ENCODE measurements at regions not wholly inside any gene's neighbourhood (a gene's known extent, or its start where the extent isn't known, plus 50 kb on each side); places are given as distances from the start of the nearest gene placed in this dataset.

DNA sequence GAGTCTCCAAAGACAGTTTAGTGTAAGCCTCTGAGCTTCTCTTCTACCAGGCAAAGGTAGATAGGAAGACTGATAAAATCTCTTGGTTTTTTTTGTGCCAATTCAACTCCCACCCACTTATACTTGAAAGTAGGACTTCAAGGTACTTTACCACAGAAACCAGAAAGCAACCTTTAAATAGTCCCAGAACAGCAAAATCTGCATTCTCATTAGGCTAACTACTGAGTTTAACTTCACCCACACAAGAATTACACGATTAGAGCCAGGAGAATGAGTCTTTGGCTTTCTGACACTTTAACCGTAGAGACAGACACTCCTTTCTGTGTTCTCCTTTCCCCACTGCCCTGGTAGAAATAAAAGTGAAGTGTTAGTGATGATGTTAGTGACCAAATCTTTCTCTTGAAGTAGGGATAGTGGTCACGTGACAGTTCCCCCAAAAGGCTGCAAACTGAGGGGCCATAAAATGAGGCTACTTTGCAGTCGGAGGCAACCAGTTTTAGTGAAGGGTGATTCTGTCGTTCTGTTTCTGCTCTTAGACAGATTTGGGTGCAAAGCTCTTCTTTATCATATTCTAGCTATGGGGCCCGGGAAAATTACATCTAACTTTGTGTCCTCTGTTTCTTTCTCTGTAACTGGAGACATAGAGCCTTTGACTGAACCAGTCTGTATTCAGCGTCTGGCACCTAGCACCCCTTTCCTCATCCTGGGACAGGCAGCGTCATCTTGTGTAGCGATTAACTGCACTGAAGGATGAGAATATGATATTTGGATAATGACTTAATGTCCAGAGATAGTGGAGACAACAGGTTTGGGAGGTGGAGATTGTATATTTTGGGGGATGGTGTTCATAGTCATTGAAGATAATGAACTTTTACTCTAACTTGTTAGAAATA, 206.4 kb upstream of the CITED2 start:
- Histone ChIP-seq H3K9me3 (replicated peaks; ENCODE audit: control insufficient read depth, low read depth, low read length) (no peaks in the 10 kb centered on the region), H3K27ac (ENCODE audit: low read length) (no peak overlapping the region), H3K27me3 (ENCODE audit: control insufficient read depth, insufficient read depth, low read length) (no peaks in the 10 kb centered on the region), H3K4me3 (ENCODE audit: low read length) (no peak overlapping the region), H3K4me1 (ENCODE audit: control insufficient read depth, insufficient read depth, low read length) (peaks cover 10% of the 10 kb centered on the region), H3K36me3 (ENCODE audit: control insufficient read depth, insufficient read depth, low read length) (no peaks in the 10 kb centered on the region)
- no peak for DNase-seq
- 52% methylated on average over 3 of the region's 9 CpGs for WGBS (ENCODE audit: insufficient coverage)

DNA sequence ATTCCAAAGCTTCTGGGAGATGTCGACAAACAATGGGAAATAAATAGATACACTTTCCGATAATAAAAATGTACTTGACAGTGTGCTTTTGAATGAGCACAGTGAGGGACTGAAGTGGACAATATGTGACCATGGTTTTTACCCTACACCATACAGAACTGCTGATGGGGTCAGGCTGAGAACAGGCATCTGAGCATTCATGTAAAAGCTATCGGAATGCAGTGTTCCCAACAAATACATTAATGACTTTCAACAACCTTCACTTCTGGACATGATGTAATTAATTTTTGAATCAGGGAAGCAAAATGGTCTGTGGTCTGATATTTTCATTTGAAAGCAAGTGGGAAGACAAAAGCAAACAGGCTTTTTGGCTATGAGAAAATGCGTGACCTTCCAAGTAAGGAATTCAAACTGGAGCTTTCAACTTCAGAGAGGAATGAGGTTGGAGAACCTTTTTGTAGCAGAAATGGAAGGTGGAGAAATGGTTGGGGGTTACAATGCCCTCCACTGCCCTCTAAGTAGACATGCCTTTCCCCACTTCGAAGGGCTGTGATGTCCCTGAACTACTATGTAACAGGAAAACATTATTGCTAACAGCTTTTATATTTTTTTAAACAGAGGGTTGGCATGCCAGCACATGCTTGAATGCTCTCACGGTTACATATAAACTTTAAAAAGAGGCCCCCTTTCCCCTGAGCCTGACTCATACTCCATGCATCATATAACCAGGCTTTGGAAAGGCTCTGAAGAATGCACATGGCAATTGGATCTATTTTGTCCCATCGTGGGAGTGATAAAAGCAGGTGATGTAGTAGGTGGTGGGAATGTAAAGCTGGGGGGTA, 203.5 kb upstream of the CITED2 start:
- no peaks in the 10 kb centered on the region for H3K9me3 ChIP-seq (replicated peaks; ENCODE audit: control insufficient read depth, low read depth, low read length)
- WGBS (ENCODE audit: insufficient coverage): 23% methylated on average over 2 of the region's 7 CpGs
- H3K27me3 ChIP-seq (ENCODE audit: control insufficient read depth, insufficient read depth, low read length): no peaks in the 10 kb centered on the region
- peak; percentile 77 for DNase-seq
- H3K4me1 ChIP-seq (ENCODE audit: control insufficient read depth, insufficient read depth, low read length): peaks cover 10% of the 10 kb centered on the region
- H3K4me3 ChIP-seq (ENCODE audit: low read length): no peak overlapping the region
- H3K36me3 ChIP-seq (ENCODE audit: control insufficient read depth, insufficient read depth, low read length): no peaks in the 10 kb centered on the region
- H3K27ac ChIP-seq (ENCODE audit: low read length): peak overlapping the region; percentile 16

- H3K9me3 ChIP-seq (replicated peaks; ENCODE audit: control insufficient read depth, low read depth, low read length): no peaks in the 10 kb centered on the region
- H3K27me3 ChIP-seq (ENCODE audit: control insufficient read depth, insufficient read depth, low read length): no peaks in the 10 kb centered on the region
- H3K36me3 ChIP-seq (ENCODE audit: control insufficient read depth, insufficient read depth, low read length): no peaks in the 10 kb centered on the region
- no peak for DNase-seq
- H3K4me3 ChIP-seq (ENCODE audit: low read length): no peak overlapping the region
- 72% methylated on average over 2 of the region's 5 CpGs for WGBS (ENCODE audit: insufficient coverage)
- H3K27ac ChIP-seq (ENCODE audit: low read length): peak overlapping the region; percentile 16
- peaks cover 10% of the 10 kb centered on the region for H3K4me1 ChIP-seq (ENCODE audit: control insufficient read depth, insufficient read depth, low read length)
These were observed 202.8 kb upstream of the CITED2 start for GRCh38 chr6:139577124-139577762.

DNA sequence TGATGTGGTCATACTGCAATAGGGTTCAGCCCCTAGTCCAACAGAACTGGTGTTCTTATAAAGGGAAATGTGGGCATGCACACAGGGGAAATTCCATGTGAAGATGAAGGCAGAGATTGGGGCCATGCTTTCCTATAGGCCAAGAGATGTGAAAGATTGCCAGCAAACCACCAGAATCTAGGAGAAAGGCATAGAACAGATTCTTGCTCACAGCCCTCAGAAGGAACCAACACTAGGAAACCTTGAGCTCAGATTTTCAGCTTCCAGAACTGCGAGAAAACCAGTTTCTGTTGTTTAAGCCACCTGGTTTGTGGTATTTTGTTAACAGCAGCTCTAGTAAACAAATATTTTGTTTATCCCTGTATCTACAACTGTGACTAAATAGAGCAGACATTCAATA, 197.6 kb upstream of the CITED2 start:
- no peaks in the 10 kb centered on the region for H3K27me3 ChIP-seq (ENCODE audit: control insufficient read depth, insufficient read depth, low read length)
- no CpG with 5 or more reads among the region's 1 CpG for WGBS (ENCODE audit: insufficient coverage)

DNA sequence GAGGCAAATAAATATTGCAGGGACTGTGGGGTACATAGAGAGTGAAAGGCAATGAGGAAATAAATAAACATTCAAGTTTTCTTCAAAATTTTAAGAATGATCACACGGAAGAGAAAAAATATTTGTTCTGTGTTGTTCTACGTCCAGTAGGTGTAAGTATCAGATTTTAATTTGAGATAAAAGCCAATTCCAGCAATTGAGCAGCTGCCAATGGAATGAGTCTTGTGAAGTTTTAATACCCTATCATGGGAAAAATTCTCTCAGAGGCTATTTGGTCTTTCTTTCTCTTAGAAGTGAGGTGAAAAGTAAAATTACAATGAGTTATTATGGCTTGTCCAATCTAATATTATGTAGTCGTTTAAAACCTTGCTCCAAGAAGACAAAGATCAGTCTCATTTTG, 195.7 kb upstream of the CITED2 start:
- Histone ChIP-seq H3K27me3 (ENCODE audit: control insufficient read depth, insufficient read depth, low read length) (no peaks in the 10 kb centered on the region), H3K4me3 (ENCODE audit: low read length) (no peak overlapping the region), H3K36me3 (ENCODE audit: control insufficient read depth, insufficient read depth, low read length) (no peaks in the 10 kb centered on the region), H3K27ac (ENCODE audit: low read length) (no peak overlapping the region), H3K4me1 (ENCODE audit: control insufficient read depth, insufficient read depth, low read length) (no peaks in the 10 kb centered on the region), H3K9me3 (replicated peaks; ENCODE audit: control insufficient read depth, low read depth, low read length) (no peaks in the 10 kb centered on the region)
- no peak for DNase-seq
- WGBS (ENCODE audit: insufficient coverage): no CpG with 5 or more reads among the region's 3 CpGs

More for the DNA sequence above, 197.6 kb upstream of the CITED2 start:
- DNase-seq: no peak
- no peaks in the 10 kb centered on the region for H3K9me3 ChIP-seq (replicated peaks; ENCODE audit: control insufficient read depth, low read depth, low read length)
- H3K4me1 ChIP-seq (ENCODE audit: control insufficient read depth, insufficient read depth, low read length): no peaks in the 10 kb centered on the region
- H3K4me3 ChIP-seq (ENCODE audit: low read length): no peak overlapping the region
- no peaks in the 10 kb centered on the region for H3K36me3 ChIP-seq (ENCODE audit: control insufficient read depth, insufficient read depth, low read length)
- no peak overlapping the region for H3K27ac ChIP-seq (ENCODE audit: low read length)

DNA sequence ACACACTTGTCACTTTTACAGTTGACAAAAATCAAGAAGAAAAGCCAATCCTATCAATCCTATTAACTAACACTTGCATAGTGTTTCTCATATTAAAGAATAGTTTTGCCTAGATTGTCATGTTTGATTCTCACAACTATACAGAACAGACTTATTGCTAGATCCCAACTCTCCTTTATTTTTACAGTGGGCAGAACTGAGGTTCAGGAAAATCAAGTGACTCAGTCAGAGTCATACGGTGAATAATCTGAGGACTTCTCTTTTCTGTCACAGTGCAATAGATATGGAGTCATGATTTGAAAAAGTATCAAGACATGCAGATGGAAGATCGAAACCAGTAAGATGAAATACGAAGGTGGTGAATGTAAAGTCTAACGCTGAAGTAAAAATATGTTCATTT, 195.1 kb upstream of the CITED2 start:
- H3K9me3 ChIP-seq (replicated peaks; ENCODE audit: control insufficient read depth, low read depth, low read length): no peaks in the 10 kb centered on the region
- H3K27me3 ChIP-seq (ENCODE audit: control insufficient read depth, insufficient read depth, low read length): no peaks in the 10 kb centered on the region
- DNase-seq: no peak
- no CpG with 5 or more reads among the region's 4 CpGs for WGBS (ENCODE audit: insufficient coverage)
- H3K36me3 ChIP-seq (ENCODE audit: control insufficient read depth, insufficient read depth, low read length): no peaks in the 10 kb centered on the region
- no peak overlapping the region for H3K27ac ChIP-seq (ENCODE audit: low read length)
- no peaks in the 10 kb centered on the region for H3K4me1 ChIP-seq (ENCODE audit: control insufficient read depth, insufficient read depth, low read length)
- no peak overlapping the region for H3K4me3 ChIP-seq (ENCODE audit: low read length)

- no peak for DNase-seq
- H3K27me3 ChIP-seq (ENCODE audit: control insufficient read depth, insufficient read depth, low read length): no peaks in the 10 kb centered on the region
- H3K9me3 ChIP-seq (replicated peaks; ENCODE audit: control insufficient read depth, low read depth, low read length): no peaks in the 10 kb centered on the region
- no peak overlapping the region for H3K27ac ChIP-seq (ENCODE audit: low read length)
- no peaks in the 10 kb centered on the region for H3K4me1 ChIP-seq (ENCODE audit: control insufficient read depth, insufficient read depth, low read length)
- no peak overlapping the region for H3K4me3 ChIP-seq (ENCODE audit: low read length)
- no peaks in the 10 kb centered on the region for H3K36me3 ChIP-seq (ENCODE audit: control insufficient read depth, insufficient read depth, low read length)
- no CpG with 5 or more reads among the region's 5 CpGs for WGBS (ENCODE audit: insufficient coverage)
These were observed 194.6 kb upstream of the CITED2 start for GRCh38 chr6:139568956-139569538.

GRCh38 chr6:139568151-139568955, 193.9 kb upstream of the CITED2 start:
- Histone ChIP-seq H3K4me3 (ENCODE audit: low read length) (no peak overlapping the region), H3K4me1 (ENCODE audit: control insufficient read depth, insufficient read depth, low read length) (no peaks in the 10 kb centered on the region), H3K9me3 (replicated peaks; ENCODE audit: control insufficient read depth, low read depth, low read length) (no peaks in the 10 kb centered on the region), H3K27me3 (ENCODE audit: control insufficient read depth, insufficient read depth, low read length) (no peaks in the 10 kb centered on the region), H3K36me3 (ENCODE audit: control insufficient read depth, insufficient read depth, low read length) (no peaks in the 10 kb centered on the region), H3K27ac (ENCODE audit: low read length) (no peak overlapping the region)
- 88% methylated on average over 1 of the region's 3 CpGs for WGBS (ENCODE audit: insufficient coverage)
- DNase-seq: no peak

- 81% methylated on average over 3 of the region's 3 CpGs for WGBS (ENCODE audit: insufficient coverage)
- no peak overlapping the region for H3K4me3 ChIP-seq (ENCODE audit: low read length)
- no peaks in the 10 kb centered on the region for H3K36me3 ChIP-seq (ENCODE audit: control insufficient read depth, insufficient read depth, low read length)
- no peak for DNase-seq
- no peaks in the 10 kb centered on the region for H3K9me3 ChIP-seq (replicated peaks; ENCODE audit: control insufficient read depth, low read depth, low read length)
- H3K4me1 ChIP-seq (ENCODE audit: control insufficient read depth, insufficient read depth, low read length): no peaks in the 10 kb centered on the region
- H3K27me3 ChIP-seq (ENCODE audit: control insufficient read depth, insufficient read depth, low read length): no peaks in the 10 kb centered on the region
- no peak overlapping the region for H3K27ac ChIP-seq (ENCODE audit: low read length)
These were observed 192.6 kb upstream of the CITED2 start for GRCh38 chr6:139567095-139567494.

Data from muscle of leg (tissue), 3 donors.